PFSK-1 (cell line): ENCODE measurements at regions not wholly inside any gene's neighbourhood (a gene's known extent, or its start where the extent isn't known, plus 50 kb on each side); places are given as distances from the start of the nearest gene placed in this dataset.

Experiments used
- FOXP2 ChIP-seq: optimal IDR thresholded peaks from 2 replicates; pipeline ENCODE3; 2011; ENCODE audit warnings: borderline replicate concordance, control low read depth, inconsistent platforms; ENCODE audit not compliant: insufficient read depth; ENCODE audit errors: extremely low read length, extremely low read depth
- POLR2AphosphoS5 ChIP-seq: IDR thresholded peaks from 2 replicates; pipeline ENCODE4 v1.6.1; 2012; ENCODE audit warnings: low read depth, mild to moderate bottlenecking, control low read depth, low read length, moderate library complexity
- REST ChIP-seq, 2 experiments: IDR thresholded peaks; 2 replicates each; pipeline versions ENCODE4 v1.6.1 to v1.8.0; 2011 to 2012; ENCODE audit warnings: low read depth in 2 of 2, low read length in 2 of 2, control low read depth in 1 of 2, inconsistent platforms in 1 of 2, mild to moderate bottlenecking in 1 of 2, moderate library complexity in 1 of 2; ENCODE audit not compliant: insufficient read depth in 1 of 2
- SIN3A ChIP-seq: IDR thresholded peaks from 2 replicates; pipeline ENCODE4 v1.6.1; 2012; ENCODE audit warnings: mild to moderate bottlenecking, low read length, moderate library complexity, borderline replicate concordance; ENCODE audit not compliant: insufficient read depth
- TAF1 ChIP-seq: IDR thresholded peaks from 2 replicates; pipeline ENCODE4 v1.6.1; 2012; ENCODE audit warnings: low read length, control low read depth, borderline replicate concordance; ENCODE audit not compliant: insufficient read depth

- TF ChIP-seq SIN3A (no peak), TAF1 (no peak), POLR2AphosphoS5 (no peak), REST (IDR thresholded peaks at IDR 0.05; ENCODE audit: insufficient read depth in 1 of 2, low read depth in 2 of 2, low read length in 2 of 2) (no peak), FOXP2 (no peak)
Measured at GRCh38 chr3:30102356-30102755, 504.0 kb upstream of the TGFBR2 start.
